Pancreas (tissue), 10 donors: ENCODE measurements at regions not wholly inside any gene's neighbourhood (a gene's known extent, or its start where the extent isn't known, plus 50 kb on each side); places are given as distances from the start of the nearest gene placed in this dataset.
"Not testable (repeated sequence)": the region's sequence is repeated elsewhere in the genome, so short reads cannot be mapped to it uniquely, and the experiment has no call there.

Experiments
- ATAC-seq, 4 donors: fragments of 200-7000 bp; cut with Tn5 transposase; one replicate each; pipeline versions ENCODE4 v1.8.0 to v1.9.1; 2020; ENCODE audit warnings: mild to moderate bottlenecking in 4 of 4, moderate library complexity in 4 of 4
- DNase-seq, 6 donors: peaks; one replicate each; pipeline ENCODE4 v3.0.0-alpha.2; 2020
- FAIRE-seq: peaks from 2 replicates; lab custom pipeline; 2012; peaks lifted over from hg19 to GRCh38; lab: Jason Lieb, UNC
- H3K27ac ChIP-seq, 4 donors: fragments of 200-600 bp; sonication (generic); 1 replicate in 3 of 4; 2 replicates in 1 of 4; pipeline versions ENCODE4 v1.5.0 to v1.8.0; 2020
- H3K27me3 ChIP-seq, 4 donors: fragments of 200-600 bp; one replicate each; pipeline ENCODE4 v1.8.0; 2021
- H3K36me3 ChIP-seq, 3 donors: fragments of 200-600 bp; sonication (generic) in 1 of 3; one replicate each; pipeline versions ENCODE4 v1.5.0 to v1.8.0; 2020 to 2021
- H3K4me1 ChIP-seq, 3 donors: fragments of 200-600 bp; one replicate each; pipeline ENCODE4 v1.8.0; 2021
- H3K4me3 ChIP-seq, 4 donors: fragments of 200-600 bp; sonication (generic) in 2 of 4; one replicate each; pipeline versions ENCODE4 v1.5.0 to v1.8.0; 2020 to 2021
- H3K9me3 ChIP-seq, 4 donors: fragments of 200-600 bp; one replicate each; pipeline ENCODE4 v1.8.0; 2021
- WGBS, 2 donors: extraction: QIAGEN DNeasy Blood & Tissue Kit; methylation state at CpG; one replicate each; pipeline ENCODE4 v1.1.7; 2013; 5-methylcytosine and 5-hydroxymethylcytosine counted together
- intact Hi-C, 3 donors: fragments of 100-400 bp; cut with DNase I; formaldehyde crosslinking; loops; one replicate each; pipeline versions ENCODE4 v1.11.1 to v1.14.2; 2022
- donor health status: healthy with polysubstance abuse.
- donor health status: DM: no; HTN: no; CAD: no; lungs with moderate emphysema.
- donor health status: DM: no; HTN: no; CAD: no.
- donor health status: control.
- donor health status: control.
- donor health status: Bipolar disorder and iron deficiency.
- donor health status: DM: yes; HTN: yes; CAD: no.
- donor health status: DM: no; HTN: no; CAD: no.
- donor health status: DM: no; HTN: no; CAD: no.
- donor health status: DM: yes; HTN: yes; CAD: no.

GRCh38 chr1:146448212-146448876 is 219.5 kb upstream of the NOTCH2NLA start:
- H3K9me3 ChIP-seq, intact Hi-C loops, FAIRE-seq, H3K4me3 ChIP-seq, H3K27me3 ChIP-seq, H3K36me3 ChIP-seq, H3K27ac ChIP-seq, H3K4me1 ChIP-seq: not testable (repeated sequence)
- DNase-seq (peak in 5 of 6 donors; percentile 18 to 62 (median 53)), ATAC-seq (peak; percentile 66 to 85 (median 80))
- 0 to 21% methylated on average over 1 to 3 of the region's 4 CpGs for WGBS, 2 donors

DNA sequence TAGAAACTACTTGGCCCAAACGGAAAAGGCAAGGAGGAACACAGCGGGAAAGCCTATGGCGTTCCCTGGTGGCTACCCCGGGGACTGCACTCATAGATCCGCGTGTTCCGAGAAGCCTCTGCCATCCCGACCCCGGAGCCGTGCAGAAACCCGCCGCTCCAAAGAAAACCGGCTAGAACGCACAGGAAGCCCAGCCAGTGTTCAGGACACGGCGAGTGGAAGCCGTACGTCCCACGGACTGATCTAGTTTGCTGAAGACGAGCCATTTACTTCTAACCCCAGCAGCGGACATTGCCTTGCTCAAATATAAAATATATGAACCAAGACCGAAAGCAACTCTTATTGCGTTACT is 215.0 kb upstream of the NOTCH2NLA start:
- H3K4me1 ChIP-seq, H3K27me3 ChIP-seq, FAIRE-seq, intact Hi-C loops, ATAC-seq, H3K27ac ChIP-seq, H3K9me3 ChIP-seq, H3K36me3 ChIP-seq: not testable (repeated sequence)
- H3K4me3 ChIP-seq, result peak overlapping the region in 1 of 4 donors; percentile 33
- peak in 3 of 6 donors; percentile 10 to 54 (median 18) for DNase-seq
- WGBS, 2 donors, result 1% methylated on average over 13 to 18 of the region's 23 CpGs

DNA sequence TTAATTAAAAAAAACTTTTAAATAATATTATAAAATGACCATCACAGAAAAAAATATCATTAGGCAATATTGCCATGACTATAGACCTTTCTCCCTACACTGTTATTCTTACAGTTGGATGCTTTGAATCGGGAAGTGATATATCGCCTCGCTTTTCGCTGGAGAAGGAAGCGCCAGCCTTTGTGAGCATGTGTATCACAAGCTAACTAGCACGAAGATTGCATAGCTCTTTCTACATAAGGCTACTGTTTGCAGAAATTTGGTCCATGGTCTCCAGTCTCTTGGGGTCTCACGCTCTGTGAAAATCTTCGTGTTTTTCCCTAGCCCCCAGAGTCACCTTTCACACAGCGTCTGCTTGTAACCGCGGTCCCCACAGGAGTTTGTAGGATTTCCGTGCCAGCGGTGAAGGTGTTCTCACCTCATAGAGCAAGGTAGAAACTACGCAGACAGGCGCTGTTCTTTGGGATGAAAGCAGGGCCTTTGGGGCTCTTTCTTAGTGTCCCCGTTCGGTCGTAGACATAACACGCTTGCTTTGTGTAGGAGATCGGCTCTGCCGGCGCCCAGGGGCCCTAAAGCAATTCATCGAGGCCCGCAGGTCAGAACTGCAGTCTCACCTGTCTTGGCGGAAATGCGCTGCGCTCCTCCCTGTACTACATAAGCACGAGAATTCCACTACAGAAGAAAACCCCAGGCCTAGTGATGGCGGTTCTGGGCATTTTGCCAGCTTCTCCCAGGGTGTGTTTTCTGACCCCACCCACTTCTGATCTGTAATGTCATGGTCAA is 214.5 kb upstream of the NOTCH2NLA start:
- FAIRE-seq, result not testable (repeated sequence)

GRCh38 chr1:146438543-146438942 is 209.7 kb upstream of the NOTCH2NLA start:
- FAIRE-seq, DNase-seq, H3K27me3 ChIP-seq, intact Hi-C loops, H3K4me1 ChIP-seq, H3K4me3 ChIP-seq, ATAC-seq, H3K9me3 ChIP-seq, H3K27ac ChIP-seq, H3K36me3 ChIP-seq: not testable (repeated sequence)
- WGBS, 2 donors, result 25 to 60% methylated on average over 2 to 3 of the region's 6 CpGs

More for the DNA sequence above, 214.5 kb upstream of the NOTCH2NLA start:
- H3K27ac ChIP-seq, H3K27me3 ChIP-seq, intact Hi-C loops, ATAC-seq, DNase-seq, H3K4me1 ChIP-seq, H3K36me3 ChIP-seq, H3K4me3 ChIP-seq, H3K9me3 ChIP-seq: not testable (repeated sequence)
- 75 to 83% methylated on average over 15 of the region's 29 CpGs for WGBS, 2 donors

DNA sequence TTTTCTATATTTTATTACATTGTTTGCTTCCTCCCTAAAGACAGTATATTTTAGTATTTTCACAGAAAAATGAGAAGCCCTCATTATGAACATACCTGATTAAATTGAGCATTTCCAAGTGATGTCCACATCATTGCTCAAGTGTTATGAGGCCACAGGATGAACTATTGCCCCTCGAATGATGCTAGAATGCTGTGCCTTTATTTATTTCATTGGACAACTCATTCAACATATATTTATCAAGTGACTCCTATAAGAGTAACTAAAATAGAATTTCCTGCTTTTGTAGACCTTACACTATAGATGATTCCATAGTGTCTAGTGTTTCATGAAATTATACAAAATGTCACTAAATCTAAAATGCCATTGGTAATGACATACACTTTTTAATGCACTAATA is 187.8 kb upstream of the NOTCH2NLA start:
- 79 to 95% methylated on average over 1 of the region's 1 CpG for WGBS, 2 donors
- ATAC-seq, H3K27me3 ChIP-seq, FAIRE-seq, intact Hi-C loops, H3K4me1 ChIP-seq, H3K9me3 ChIP-seq, H3K36me3 ChIP-seq, DNase-seq, H3K27ac ChIP-seq, H3K4me3 ChIP-seq: not testable (repeated sequence)

DNA sequence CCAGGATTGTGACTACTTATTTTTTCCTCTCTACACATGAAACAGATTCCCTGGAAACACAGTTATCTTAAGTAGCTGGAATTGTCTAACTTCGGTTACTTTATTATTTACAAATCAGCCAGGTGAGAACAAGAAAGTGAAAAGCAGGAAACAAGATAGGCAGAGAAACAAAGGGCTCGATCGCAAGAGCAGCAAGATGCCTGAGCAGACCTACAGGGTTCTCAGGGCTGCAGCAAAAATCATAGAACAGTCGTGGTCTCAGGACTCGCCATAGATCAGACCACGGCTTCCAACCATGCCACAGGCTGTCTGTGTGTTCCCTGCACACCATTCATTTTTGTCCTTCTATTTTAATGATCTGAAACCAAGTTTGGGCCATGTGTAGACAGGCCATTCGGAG is 186.2 kb upstream of the NOTCH2NLA start:
- intact Hi-C loops, H3K27ac ChIP-seq, H3K4me3 ChIP-seq, H3K4me1 ChIP-seq, H3K36me3 ChIP-seq, ATAC-seq, H3K9me3 ChIP-seq, H3K27me3 ChIP-seq, DNase-seq, FAIRE-seq: not testable (repeated sequence)
- WGBS, 2 donors, result 63 to 72% methylated on average over 5 of the region's 7 CpGs

DNA sequence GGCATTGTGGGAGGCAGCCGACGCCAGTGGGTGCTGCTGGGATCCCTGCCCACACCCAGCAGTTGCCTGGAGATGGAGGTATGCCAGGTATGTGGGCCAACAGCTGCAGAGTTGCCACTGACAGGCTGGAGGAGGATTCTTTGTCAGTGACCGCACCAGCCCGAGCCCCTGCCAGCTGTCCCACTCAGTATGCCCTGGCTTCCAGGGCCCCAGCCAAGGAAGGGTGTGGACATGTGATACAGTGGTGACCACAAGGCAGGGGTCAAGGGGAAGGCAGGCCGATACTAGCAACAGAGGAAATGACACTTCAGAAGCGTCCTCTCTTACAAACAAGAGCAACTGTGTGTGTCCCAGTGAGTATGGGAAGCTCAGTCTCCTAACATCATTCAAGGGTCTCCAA is 185.1 kb upstream of the NOTCH2NLA start:
- ATAC-seq, intact Hi-C loops, H3K27ac ChIP-seq, FAIRE-seq, H3K36me3 ChIP-seq, H3K9me3 ChIP-seq, H3K27me3 ChIP-seq, H3K4me3 ChIP-seq, H3K4me1 ChIP-seq: not testable (repeated sequence)
- WGBS, 2 donors, result 27 to 33% methylated on average over 1 to 4 of the region's 6 CpGs
- peak in 3 of 6 donors; percentile 12 to 30 (median 28) for DNase-seq

- intact Hi-C loops, H3K9me3 ChIP-seq, FAIRE-seq, H3K4me1 ChIP-seq, H3K4me3 ChIP-seq, H3K27me3 ChIP-seq, H3K27ac ChIP-seq, DNase-seq, ATAC-seq, H3K36me3 ChIP-seq: not testable (repeated sequence)
- 65 to 71% methylated on average over 1 to 2 of the region's 3 CpGs for WGBS, 2 donors
Measured at GRCh38 chr1:146411923-146412322, 183.1 kb upstream of the NOTCH2NLA start.

GRCh38 chr1:146409817-146410441 is 181.1 kb upstream of the NOTCH2NLA start:
- ATAC-seq (peak; percentile 88 to 99 (median 94)), DNase-seq (peak in 2 of 6 donors; percentile 14 to 30)
- H3K4me3 ChIP-seq, intact Hi-C loops, H3K36me3 ChIP-seq, H3K9me3 ChIP-seq, FAIRE-seq, H3K27me3 ChIP-seq, H3K4me1 ChIP-seq: not testable (repeated sequence)
- peak overlapping the region in 3 of 4 donors; percentile 33 to 55 (median 47) for H3K27ac ChIP-seq
- 20 to 21% methylated on average over 23 to 26 of the region's 26 CpGs for WGBS, 2 donors

DNA sequence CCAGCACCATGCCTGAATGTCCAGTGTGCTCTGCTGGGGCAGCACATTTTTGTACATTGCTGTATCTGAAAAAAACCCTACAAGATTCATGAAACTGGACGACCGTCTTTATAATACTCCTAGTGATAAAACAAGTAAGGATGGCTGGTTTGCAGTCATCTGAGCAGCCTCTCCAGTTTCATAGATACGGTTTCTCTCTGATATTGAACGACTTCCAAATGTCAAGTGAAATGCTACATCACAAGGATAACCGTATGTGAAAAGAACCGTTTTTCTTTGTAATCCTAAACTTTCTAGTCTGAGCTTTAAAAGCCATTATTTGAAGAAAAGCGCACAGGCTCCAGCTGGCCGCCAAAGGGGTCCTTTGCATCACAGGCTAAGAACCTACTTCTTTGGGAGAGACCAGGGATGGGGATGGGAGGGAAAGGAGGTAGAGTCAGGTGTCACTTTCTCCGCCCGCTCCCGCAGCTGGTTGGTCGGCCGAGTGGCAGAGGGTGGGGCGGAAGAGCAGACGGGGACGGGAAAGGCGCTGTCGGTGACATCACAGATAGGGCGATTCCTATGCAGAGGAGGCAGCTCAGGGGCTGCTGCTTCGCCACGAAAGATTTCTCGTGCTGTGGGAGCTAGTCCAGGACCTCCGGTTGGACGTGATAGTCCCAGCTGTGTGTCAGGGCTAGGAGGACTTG is 180.4 kb upstream of the NOTCH2NLA start:
- DNase-seq, H3K9me3 ChIP-seq, H3K4me3 ChIP-seq, H3K4me1 ChIP-seq, intact Hi-C loops, H3K27me3 ChIP-seq, H3K36me3 ChIP-seq, FAIRE-seq: not testable (repeated sequence)
- H3K27ac ChIP-seq, result peak overlapping the region in 1 of 4 donors; percentile 47
- ATAC-seq, result peak; percentile 89 to 99 (median 98)
- WGBS, 2 donors, result 12 to 13% methylated on average over 9 to 12 of the region's 24 CpGs
